ENCODE measurements at regions not wholly inside any gene's neighbourhood (a gene's known extent, or its start where the extent isn't known, plus 50 kb on each side); places are given as distances from the start of the nearest gene placed in this dataset.

GRCh38 chr12:97181571-97182265 is 274.7 kb downstream of the NEDD1 start:
- no peak for DNase-seq (ENCODE audit: low read depth)

GRCh38 chr12:97182769-97183168 is 275.7 kb downstream of the NEDD1 start:
- no peak for DNase-seq (ENCODE audit: low read depth)

- DNase-seq (ENCODE audit: low read depth) = no peak
These were observed 277.2 kb downstream of the NEDD1 start for GRCh38 chr12:97184127-97184773.

GRCh38 chr12:97185567-97185966 is 277.0 kb upstream of the RMST start:
- DNase-seq (ENCODE audit: low read depth) = no peak

GRCh38 chr12:97194546-97194945 is 268.1 kb upstream of the RMST start:
- DNase-seq (ENCODE audit: low read depth) = no peak

GRCh38 chr12:97200181-97200580 is 262.4 kb upstream of the RMST start:
- no peak for DNase-seq (ENCODE audit: low read depth)

GRCh38 chr12:97203408-97203807 is 259.2 kb upstream of the RMST start:
- DNase-seq (ENCODE audit: low read depth) = no peak

GRCh38 chr12:97209997-97210396 is 252.6 kb upstream of the RMST start:
- DNase-seq (ENCODE audit: low read depth) = no peak

- no peak for DNase-seq (ENCODE audit: low read depth)
These were observed 251.1 kb upstream of the RMST start for GRCh38 chr12:97211416-97211930.

GRCh38 chr12:97216848-97217247 is 245.8 kb upstream of the RMST start:
- DNase-seq (ENCODE audit: low read depth) = no peak

- no peak for DNase-seq (ENCODE audit: low read depth)
These were observed 240.2 kb upstream of the RMST start for GRCh38 chr12:97222391-97222790.

GRCh38 chr12:97223419-97223818 is 239.2 kb upstream of the RMST start:
- DNase-seq (ENCODE audit: low read depth) = no peak

- no peak for DNase-seq (ENCODE audit: low read depth)
These were observed 233.6 kb upstream of the RMST start for GRCh38 chr12:97229004-97229403.

GRCh38 chr12:97235102-97235501 is 227.5 kb upstream of the RMST start:
- DNase-seq (ENCODE audit: low read depth) = no peak

- no peak for DNase-seq (ENCODE audit: low read depth)
These were observed 216.2 kb upstream of the RMST start for GRCh38 chr12:97246368-97246767.

GRCh38 chr12:97250483-97250882 is 212.1 kb upstream of the RMST start:
- no peak for DNase-seq (ENCODE audit: low read depth)

- no peak for DNase-seq (ENCODE audit: low read depth)
These were observed 204.9 kb upstream of the RMST start for GRCh38 chr12:97257726-97258125.

- DNase-seq (ENCODE audit: low read depth) = no peak
These were observed 203.5 kb upstream of the RMST start for GRCh38 chr12:97259098-97259497.

GRCh38 chr12:97260786-97261185 is 201.8 kb upstream of the RMST start:
- no peak for DNase-seq (ENCODE audit: low read depth)

GRCh38 chr12:97267166-97267565 is 195.4 kb upstream of the RMST start:
- DNase-seq (ENCODE audit: low read depth) = no peak

- no peak for DNase-seq (ENCODE audit: low read depth)
These were observed 194.9 kb upstream of the RMST start for GRCh38 chr12:97267594-97268202.

- no peak for DNase-seq (ENCODE audit: low read depth)
These were observed 190.1 kb upstream of the RMST start for GRCh38 chr12:97272471-97272870.

GRCh38 chr12:97274386-97274785 is 188.2 kb upstream of the RMST start:
- DNase-seq (ENCODE audit: low read depth) = no peak
